ENCODE measurements at regions not wholly inside any gene's neighbourhood (a gene's known extent, or its start where the extent isn't known, plus 50 kb on each side); places are given as distances from the start of the nearest gene placed in this dataset.

DNA sequence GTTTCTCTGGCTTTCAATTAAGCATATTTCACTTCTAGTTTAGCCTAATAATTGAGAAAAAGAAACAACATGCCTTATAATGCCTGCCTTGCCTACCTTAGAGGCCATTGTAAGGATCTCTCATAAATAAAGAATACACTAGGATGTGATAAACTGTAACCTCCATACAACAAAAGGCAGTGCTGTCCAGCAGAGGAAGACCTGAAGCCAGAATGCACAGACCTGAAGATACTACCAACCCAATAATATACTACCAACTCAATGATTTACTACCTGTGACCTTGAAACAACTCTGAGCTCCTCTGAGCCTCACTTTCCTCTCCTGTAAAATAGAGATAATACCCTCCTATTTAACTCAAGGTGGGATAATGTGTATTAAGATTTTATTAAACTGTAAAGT lies 361.3 kb downstream of the TTLL7 start:
- TF ChIP-seq CTCF (IDR thresholded peaks at IDR 0.05) (no peak), EP300 (IDR thresholded peaks at IDR 0.05) (no peak), POLR2A (IDR thresholded peaks at IDR 0.05) (no peak)
- H3K27ac ChIP-seq = no peak overlapping the region
- peaks cover 3% of the 10 kb centered on the region for H3K4me1 ChIP-seq (ENCODE audit: insufficient read depth)
- no peaks in the 10 kb centered on the region for H3K27me3 ChIP-seq
- intact Hi-C loops (cut with DNase I) = loop anchor here in 1 of 4 donors (2.0 kb wide), 1 partner anchor 13 kb away; no protein-coding TSS in a partner anchor
- no peaks in the 10 kb centered on the region for H3K36me3 ChIP-seq
- H3K4me3 ChIP-seq = no peak overlapping the region
- H3K9me3 ChIP-seq = no peaks in the 10 kb centered on the region
- no peak for DNase-seq

- Histone ChIP-seq H3K4me1 (ENCODE audit: insufficient read depth) (peaks cover 2% of the 10 kb centered on the region), H3K4me3 (no peak overlapping the region), H3K36me3 (no peaks in the 10 kb centered on the region), H3K27me3 (no peaks in the 10 kb centered on the region), H3K9me3 (no peaks in the 10 kb centered on the region), H3K27ac (no peak overlapping the region)
- no peak for DNase-seq
- intact Hi-C loops (cut with DNase I) = loop anchor here in 1 of 4 donors (2.0 kb wide), 1 partner anchor 14 kb away; no protein-coding TSS in a partner anchor
- WGBS, 3 donors = 67 to 76% (median 70%) methylated on average over 5 of the region's 5 CpGs
- TF ChIP-seq CTCF (IDR thresholded peaks at IDR 0.05) (no peak), EP300 (IDR thresholded peaks at IDR 0.05) (no peak)
These were observed 361.9 kb downstream of the TTLL7 start for GRCh38 chr1:83637009-83637408.

GRCh38 chr1:83632906-83633305 lies 366.0 kb downstream of the TTLL7 start:
- 98 to 100% (median 100%) methylated on average over 1 of the region's 1 CpG for WGBS, 3 donors

GRCh38 chr1:83631851-83632250 lies 367.1 kb downstream of the TTLL7 start:
- no peak for DNase-seq
- H3K27me3 ChIP-seq = no peaks in the 10 kb centered on the region
- 92 to 94% (median 94%) methylated on average over 6 of the region's 6 CpGs for WGBS, 3 donors
- H3K4me3 ChIP-seq = no peak overlapping the region
- no peaks in the 10 kb centered on the region for H3K4me1 ChIP-seq (ENCODE audit: insufficient read depth)
- H3K36me3 ChIP-seq = no peaks in the 10 kb centered on the region
- no peak overlapping the region for H3K27ac ChIP-seq
- intact Hi-C loops (cut with DNase I) = no loop called here
- no peaks in the 10 kb centered on the region for H3K9me3 ChIP-seq
- TF ChIP-seq POLR2A (IDR thresholded peaks at IDR 0.05) (no peak), CTCF (IDR thresholded peaks at IDR 0.05) (no peak), EP300 (IDR thresholded peaks at IDR 0.05) (no peak)

More at GRCh38 chr1:83632906-83633305, 366.0 kb downstream of the TTLL7 start:
- TF ChIP-seq CTCF (IDR thresholded peaks at IDR 0.05) (no peak), POLR2A (IDR thresholded peaks at IDR 0.05) (no peak), EP300 (IDR thresholded peaks at IDR 0.05) (no peak)
- no peaks in the 10 kb centered on the region for H3K36me3 ChIP-seq
- H3K27ac ChIP-seq = no peak overlapping the region
- intact Hi-C loops (cut with DNase I) = no loop called here
- no peaks in the 10 kb centered on the region for H3K4me1 ChIP-seq (ENCODE audit: insufficient read depth)
- DNase-seq = no peak
- no peaks in the 10 kb centered on the region for H3K27me3 ChIP-seq
- no peak overlapping the region for H3K4me3 ChIP-seq
- no peaks in the 10 kb centered on the region for H3K9me3 ChIP-seq

GRCh38 chr1:83627045-83627444 lies 371.9 kb downstream of the TTLL7 start:
- Histone ChIP-seq H3K4me1 (ENCODE audit: insufficient read depth) (no peaks in the 10 kb centered on the region), H3K27me3 (no peaks in the 10 kb centered on the region), H3K27ac (no peak overlapping the region), H3K4me3 (no peak overlapping the region), H3K9me3 (no peaks in the 10 kb centered on the region), H3K36me3 (no peaks in the 10 kb centered on the region)
- 86 to 100% (median 88%) methylated on average over 1 of the region's 1 CpG for WGBS, 3 donors
- DNase-seq = no peak
- TF ChIP-seq EP300 (IDR thresholded peaks at IDR 0.05) (no peak), CTCF (IDR thresholded peaks at IDR 0.05) (no peak), POLR2A (IDR thresholded peaks at IDR 0.05) (no peak)
- intact Hi-C loops (cut with DNase I) = no loop called here
